NCI-H526 (cell line): ENCODE measurements at regions not wholly inside any gene's neighbourhood (a gene's known extent, or its start where the extent isn't known, plus 50 kb on each side); places are given as distances from the start of the nearest gene placed in this dataset.
A peak's percentile ranks its signal among the peaks of the same experiment; 100 is the strongest.
"Not testable (repeated sequence)": the region's sequence is repeated elsewhere in the genome, so short reads cannot be mapped to it uniquely, and the experiment has no call there.

ENCODE experiments used
- DNase-seq, 2 experiments: peaks; one replicate each; lab custom pipeline; 2025; lab: John Stamatoyannopoulos, UW

- peak; percentile 8 to 57 for DNase-seq
These were observed 1504.5 kb upstream of the PCDH10 start for GRCh38 chr4:131644619-131645018.

DNA sequence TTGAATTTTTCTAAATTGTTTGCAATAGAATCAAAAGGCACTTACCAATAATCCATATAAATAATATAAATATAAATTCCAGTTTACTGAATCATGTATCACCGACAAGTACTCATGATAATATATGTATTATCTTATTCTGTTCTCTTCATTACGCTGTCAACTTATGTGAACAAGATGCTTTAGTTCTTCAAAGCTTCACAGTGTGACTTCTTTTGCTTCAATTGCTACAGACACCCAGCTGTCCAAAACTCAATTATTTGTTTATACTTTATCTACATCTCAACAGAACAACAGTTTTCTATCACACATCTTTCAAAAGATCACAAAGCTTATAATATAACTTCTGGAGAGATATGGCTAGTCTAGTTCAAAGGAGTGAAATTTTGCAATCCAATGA lies 1499.9 kb upstream of the PCDH10 start:
- DNase-seq, result no peak

DNA sequence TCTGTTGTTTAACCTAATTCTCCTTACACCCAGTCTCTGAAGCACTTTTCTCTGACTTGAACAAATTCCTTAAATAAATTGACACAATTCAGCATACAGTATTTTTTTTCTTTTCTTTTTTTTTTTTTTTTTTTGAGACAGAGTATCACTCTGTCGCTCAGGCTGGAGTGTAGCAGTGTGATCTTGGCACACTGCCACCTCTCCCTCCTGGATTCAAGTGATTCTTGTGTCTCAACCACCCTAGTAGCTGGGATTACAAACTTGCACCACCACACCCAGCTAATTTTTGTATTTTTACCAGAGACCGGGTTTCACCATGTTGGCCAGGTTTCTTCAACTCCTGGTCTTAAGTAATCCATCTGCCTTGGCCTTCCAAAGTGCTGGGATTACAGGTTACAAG lies 1498.1 kb upstream of the PCDH10 start:
- no peak for DNase-seq

DNA sequence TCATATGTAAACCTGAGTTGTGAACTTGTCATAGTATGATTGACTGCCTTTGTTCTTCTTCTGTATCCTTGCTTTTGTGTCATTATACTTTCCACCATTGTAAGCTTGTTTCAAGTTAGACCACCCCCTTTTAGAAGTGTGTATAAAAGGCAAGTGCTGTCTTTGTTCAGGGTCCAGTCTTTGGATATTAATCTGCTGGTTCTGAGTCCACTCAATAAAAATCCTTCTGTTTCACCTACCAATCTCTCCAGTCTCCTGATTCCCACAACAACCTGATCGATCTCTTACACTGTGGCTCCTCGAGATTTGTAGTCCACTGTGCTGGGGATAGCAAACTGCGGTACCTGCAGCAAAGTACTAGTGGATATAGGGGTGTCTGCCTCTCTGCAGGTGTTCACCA lies 1465.8 kb upstream of the PCDH10 start:
- DNase-seq, result not testable (repeated sequence)

GRCh38 chr4:131721883-131722282 lies 1427.2 kb upstream of the PCDH10 start:
- DNase-seq, result no peak

- not testable (repeated sequence) for DNase-seq
These were observed 1426.0 kb upstream of the PCDH10 start for GRCh38 chr4:131723069-131723468.

DNA sequence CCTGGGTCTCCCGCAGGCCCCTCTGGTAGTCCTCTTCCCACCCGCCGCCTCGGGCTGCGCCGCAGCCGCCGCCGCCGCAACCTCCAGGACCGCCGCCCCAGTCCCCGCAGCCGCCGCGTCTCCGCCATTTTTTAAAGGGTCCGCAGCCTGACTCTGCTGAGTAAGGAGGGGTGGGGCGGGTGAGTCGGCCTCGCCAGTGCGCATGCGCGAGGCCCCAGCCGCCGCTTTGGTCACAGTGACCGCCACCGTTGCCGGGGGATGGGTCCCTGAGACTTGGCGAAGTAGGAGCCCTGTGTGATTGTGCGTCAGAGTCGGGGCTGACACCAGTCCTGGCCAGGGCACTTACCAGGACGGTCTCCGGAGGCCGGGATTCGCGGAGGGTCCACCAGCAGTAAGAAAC lies 1424.2 kb upstream of the PCDH10 start:
- DNase-seq, result peak in 1 of 2 experiments; percentile 64

DNA sequence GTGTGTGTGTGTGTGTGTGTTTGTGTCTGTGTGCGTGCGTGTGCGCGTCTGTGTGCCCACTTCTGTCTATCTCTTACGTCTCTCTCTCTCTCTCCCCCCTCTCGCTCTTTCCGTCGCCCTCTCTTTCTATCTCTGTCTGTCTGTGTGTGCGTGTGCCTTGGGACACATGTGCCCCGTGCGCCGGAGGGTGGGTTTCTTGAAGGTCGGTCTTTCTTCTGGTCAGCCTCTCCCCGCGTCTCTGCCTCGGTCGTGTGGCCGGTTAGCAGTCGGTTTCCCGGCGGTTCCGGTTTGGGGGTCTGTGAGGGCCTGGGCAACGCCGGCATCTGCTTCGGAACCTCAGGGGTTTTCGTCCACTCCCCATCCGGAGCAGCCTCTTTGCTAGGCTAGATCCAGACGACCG lies 1423.6 kb upstream of the PCDH10 start:
- DNase-seq, result not testable (repeated sequence)

DNA sequence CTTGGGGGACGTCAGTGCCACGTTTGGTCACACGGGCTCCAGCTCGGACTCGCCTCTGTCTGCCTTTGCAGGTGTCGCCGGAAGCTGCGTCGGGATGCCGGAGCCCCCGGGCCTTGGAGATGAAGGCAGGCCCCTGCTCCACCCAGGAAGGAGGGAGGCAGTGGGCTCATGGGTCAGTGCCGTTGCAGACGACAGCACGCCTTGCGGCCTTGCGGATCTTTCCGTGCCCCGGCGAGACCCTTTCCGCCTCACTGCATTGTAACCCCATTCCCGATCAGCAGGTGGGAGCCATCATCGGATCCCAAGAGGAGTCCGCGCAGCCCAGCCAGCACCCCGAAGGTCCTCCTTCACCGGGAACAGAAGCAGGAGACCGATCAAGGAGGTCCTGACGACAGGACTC lies 1422.2 kb upstream of the PCDH10 start:
- DNase-seq, result not testable (repeated sequence)

GRCh38 chr4:131727418-131727817 lies 1421.7 kb upstream of the PCDH10 start:
- DNase-seq, result not testable (repeated sequence)

- not testable (repeated sequence) for DNase-seq
These were observed 1419.9 kb upstream of the PCDH10 start for GRCh38 chr4:131729205-131729604.

GRCh38 chr4:131729716-131730398 lies 1419.2 kb upstream of the PCDH10 start:
- DNase-seq, result not testable (repeated sequence)

GRCh38 chr4:131730574-131730973 lies 1418.5 kb upstream of the PCDH10 start:
- not testable (repeated sequence) for DNase-seq

GRCh38 chr4:131732034-131732630 lies 1417.0 kb upstream of the PCDH10 start:
- DNase-seq, result not testable (repeated sequence)

GRCh38 chr4:131734321-131734720 lies 1414.8 kb upstream of the PCDH10 start:
- DNase-seq, result not testable (repeated sequence)

- not testable (repeated sequence) for DNase-seq
These were observed 1414.2 kb upstream of the PCDH10 start for GRCh38 chr4:131734851-131735385.

DNA sequence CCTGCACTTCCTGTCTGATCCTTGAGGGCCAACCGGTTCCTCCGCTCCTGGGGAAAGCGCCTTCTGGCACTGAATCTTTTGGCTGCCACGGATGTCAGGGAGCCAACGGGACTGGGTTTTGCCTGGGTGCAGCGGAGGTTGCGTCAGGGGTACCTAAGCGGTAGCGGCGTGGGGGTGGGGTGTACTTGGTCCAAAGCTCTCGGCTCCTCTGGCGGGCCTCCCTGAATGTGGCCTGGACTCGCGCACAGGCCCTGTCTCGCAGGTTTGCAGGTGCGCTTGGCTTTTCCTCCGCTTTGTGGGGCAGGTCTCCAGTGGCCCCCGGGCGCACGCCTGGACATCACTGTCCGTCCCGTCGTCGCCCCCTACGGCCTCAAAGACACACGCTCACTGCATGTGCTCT lies 1410.1 kb upstream of the PCDH10 start:
- not testable (repeated sequence) for DNase-seq

GRCh38 chr4:131741836-131742235 lies 1407.3 kb upstream of the PCDH10 start:
- DNase-seq, result not testable (repeated sequence)

GRCh38 chr4:131742536-131743205 lies 1406.4 kb upstream of the PCDH10 start:
- DNase-seq, result not testable (repeated sequence)

- not testable (repeated sequence) for DNase-seq
These were observed 1405.7 kb upstream of the PCDH10 start for GRCh38 chr4:131743348-131743747.

GRCh38 chr4:131747203-131747602 lies 1401.9 kb upstream of the PCDH10 start:
- DNase-seq, result not testable (repeated sequence)

DNA sequence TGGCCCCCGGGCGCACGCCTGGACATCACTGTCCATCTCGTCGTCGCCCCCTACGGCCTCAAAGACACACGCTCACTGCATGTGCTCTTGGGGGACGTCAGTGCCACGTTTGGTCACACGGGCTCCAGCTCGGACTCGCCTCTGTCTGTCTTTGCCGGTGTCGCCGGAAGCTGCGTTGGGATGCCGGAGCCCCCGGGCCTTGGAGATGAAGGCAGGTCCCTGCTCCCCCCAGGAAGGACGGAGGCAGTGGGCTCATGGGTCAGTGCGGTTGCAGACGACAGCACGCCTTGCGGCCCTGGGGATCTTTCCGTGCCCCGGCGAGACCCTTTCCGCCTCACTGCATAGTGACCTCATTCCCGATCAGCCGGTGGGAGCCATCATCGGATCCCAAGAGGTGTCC lies 1399.9 kb upstream of the PCDH10 start:
- not testable (repeated sequence) for DNase-seq

- DNase-seq, result peak in 1 of 2 experiments; percentile 0
These were observed 1399.1 kb upstream of the PCDH10 start for GRCh38 chr4:131750006-131750405.
